Stimulated activated naive CD8-positive, alpha-beta T cell treated with anti-CD3 and anti-CD28 coated beads, Interleukin-15, Interleukin-2, amounts not matched to agents 100 ng/mL and 50 ng/mL, for 24 hours (primary cell): ENCODE measurements at regions not wholly inside any gene's neighbourhood (a gene's known extent, or its start where the extent isn't known, plus 50 kb on each side); places are given as distances from the start of the nearest gene placed in this dataset.
"Not testable (repeated sequence)": the region's sequence is repeated elsewhere in the genome, so short reads cannot be mapped to it uniquely, and the experiment has no call there.

Source experiments
- H3K27ac Mint-ChIP-seq: one replicate; pipeline ENCODE4 v1.8.0; 2021; ENCODE audit warnings: mild to moderate bottlenecking, mixed read lengths
- H3K27me3 Mint-ChIP-seq: one replicate; pipeline ENCODE4 v1.8.0; 2021; ENCODE audit warnings: mixed read lengths
- H3K36me3 Mint-ChIP-seq: one replicate; pipeline ENCODE4 v1.8.0; 2021; ENCODE audit warnings: low read depth, mixed read lengths
- H3K4me1 Mint-ChIP-seq: one replicate; pipeline ENCODE4 v1.8.0; 2021; ENCODE audit warnings: low read depth, mixed read lengths
- H3K4me3 Mint-ChIP-seq: one replicate; pipeline ENCODE4 v1.8.0; 2021; ENCODE audit warnings: mild to moderate bottlenecking, mixed read lengths
- H3K9me3 Mint-ChIP-seq: one replicate; pipeline ENCODE4 v1.8.0; 2021; ENCODE audit warnings: mixed read lengths

DNA sequence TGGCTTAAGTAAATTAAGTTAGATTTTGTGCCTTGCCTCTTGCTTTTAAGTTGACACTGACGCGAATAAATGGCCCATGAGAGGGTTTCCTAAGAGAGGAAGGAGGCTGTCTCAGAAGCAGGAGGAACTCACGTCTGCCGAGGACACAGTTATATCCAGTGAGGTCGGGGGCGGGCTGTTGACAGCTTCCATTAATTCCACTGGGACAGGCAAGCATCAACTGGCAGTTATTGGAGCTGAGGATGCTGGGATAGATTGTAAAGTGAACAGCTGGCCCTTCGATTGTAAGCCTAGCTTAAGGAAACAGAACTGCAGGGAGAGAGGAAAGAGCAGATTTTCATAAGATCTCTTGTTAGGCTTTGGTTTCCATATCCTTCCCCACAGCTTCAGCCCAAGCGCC is 399.2 kb downstream of the IPO8 start:
- Mint-ChIP-seq H3K9me3 (peaks cover 14% of the 10 kb centered on the region), H3K4me3 (no peak overlapping the region), H3K36me3 (no peaks in the 10 kb centered on the region), H3K27me3 (no peaks in the 10 kb centered on the region), H3K4me1 (no peaks in the 10 kb centered on the region), H3K27ac (no peak overlapping the region)

DNA sequence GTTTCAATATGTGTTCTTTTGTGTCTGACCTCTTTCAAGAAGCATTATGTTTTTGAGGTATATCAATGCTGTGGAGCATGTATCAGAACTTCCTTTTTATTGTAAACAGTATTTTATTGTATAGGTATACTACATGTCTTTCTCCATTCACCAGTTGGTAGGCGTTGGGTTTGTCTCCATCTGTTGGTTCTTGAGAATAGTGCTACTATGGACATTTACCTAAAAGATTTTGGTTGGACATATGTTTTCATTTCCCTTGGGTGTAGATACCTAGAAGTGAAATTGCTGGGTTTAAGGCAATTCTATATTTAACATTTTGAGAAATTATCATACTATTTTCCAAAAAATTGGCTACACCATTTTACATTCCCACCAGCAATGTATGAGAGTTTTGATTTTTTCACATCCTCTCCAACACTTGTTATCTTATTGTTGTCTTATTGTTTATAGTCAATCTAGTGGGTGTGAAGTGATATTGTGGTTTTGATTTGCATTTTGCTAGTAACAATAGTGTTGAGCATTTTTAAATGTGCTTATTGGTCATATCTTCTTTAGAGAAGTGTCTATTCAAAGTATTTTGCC is 409.2 kb downstream of the IPO8 start:
- Mint-ChIP-seq H3K36me3 (no peaks in the 10 kb centered on the region), H3K4me3 (no peak overlapping the region), H3K27ac (no peak overlapping the region), H3K27me3 (no peaks in the 10 kb centered on the region), H3K4me1 (no peaks in the 10 kb centered on the region), H3K9me3 (no peaks in the 10 kb centered on the region)

DNA sequence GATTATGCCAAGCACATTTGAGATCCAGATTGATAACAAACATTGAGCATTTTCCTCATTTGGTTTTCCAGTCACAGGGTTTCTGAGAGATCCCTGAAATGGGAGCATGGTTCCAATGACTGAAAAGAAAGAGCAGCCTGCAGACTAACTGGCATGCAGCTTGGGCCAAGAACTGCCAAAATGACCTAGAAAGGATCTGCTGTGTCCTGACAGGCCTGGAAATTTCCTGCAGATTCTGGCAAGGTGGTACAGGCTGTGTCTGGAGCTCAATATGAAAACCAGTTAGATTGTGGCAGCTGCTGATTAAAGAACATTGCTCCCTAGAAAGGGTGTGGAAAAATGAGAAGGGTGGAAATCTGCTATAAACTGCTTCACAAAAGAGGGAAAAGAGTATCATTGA is 417.3 kb downstream of the IPO8 start:
- Mint-ChIP-seq H3K4me3 (no peak overlapping the region), H3K9me3 (peaks cover 9% of the 10 kb centered on the region), H3K27me3 (no peaks in the 10 kb centered on the region), H3K4me1 (no peaks in the 10 kb centered on the region), H3K27ac (no peak overlapping the region), H3K36me3 (no peaks in the 10 kb centered on the region)

DNA sequence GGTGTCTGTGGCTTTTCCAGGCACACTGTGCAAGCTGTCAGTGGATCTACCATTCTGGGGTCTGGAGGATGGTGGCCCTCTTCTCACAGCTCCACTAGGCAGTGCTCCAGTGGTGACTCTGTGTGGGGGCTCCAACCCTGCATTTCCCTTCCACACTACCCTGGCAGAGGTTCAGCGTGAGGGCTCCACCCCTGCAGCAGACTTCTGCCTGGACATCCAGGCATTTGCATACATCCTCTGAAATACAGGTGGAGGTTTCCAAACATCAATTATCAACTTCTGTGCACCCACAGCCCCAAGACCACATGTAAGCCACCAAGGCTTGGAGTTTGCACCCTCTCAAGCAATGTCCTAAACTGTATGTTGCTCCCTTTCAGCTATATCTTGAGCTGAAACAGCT is 423.2 kb downstream of the IPO8 start:
- not testable (repeated sequence) for H3K27ac Mint-ChIP-seq, H3K36me3 Mint-ChIP-seq, H3K27me3 Mint-ChIP-seq, H3K4me1 Mint-ChIP-seq, H3K4me3 Mint-ChIP-seq
- H3K9me3 Mint-ChIP-seq, result peaks cover 15% of the 10 kb centered on the region

DNA sequence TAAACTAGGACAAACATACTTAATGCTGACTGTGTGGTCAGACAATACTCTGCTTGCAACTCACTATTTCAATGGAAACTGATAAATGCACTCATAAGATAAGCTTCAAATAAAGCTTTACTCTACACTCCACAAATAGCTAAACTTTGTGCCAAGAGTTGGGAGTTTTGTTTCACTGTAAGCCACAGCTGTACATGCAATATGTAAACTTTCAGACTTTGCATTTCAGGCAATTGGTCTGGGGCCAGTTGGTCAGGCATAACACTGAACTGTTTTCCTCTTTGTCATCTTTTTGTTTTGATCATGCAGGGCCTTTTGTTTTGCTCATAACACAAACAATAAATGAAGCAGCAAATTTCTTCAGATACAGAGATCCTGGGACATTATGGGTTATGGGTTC is 426.2 kb downstream of the IPO8 start:
- Mint-ChIP-seq H3K4me1 (no peaks in the 10 kb centered on the region), H3K36me3 (no peaks in the 10 kb centered on the region), H3K27me3 (no peaks in the 10 kb centered on the region), H3K4me3 (no peak overlapping the region), H3K9me3 (peaks cover 21% of the 10 kb centered on the region), H3K27ac (no peak overlapping the region)

GRCh38 chr12:30268041-30268440 is 427.6 kb downstream of the IPO8 start:
- Mint-ChIP-seq H3K4me1 (no peaks in the 10 kb centered on the region), H3K36me3 (no peaks in the 10 kb centered on the region), H3K27me3 (no peaks in the 10 kb centered on the region), H3K9me3 (peaks cover 15% of the 10 kb centered on the region), H3K27ac (no peak overlapping the region), H3K4me3 (no peak overlapping the region)

GRCh38 chr12:30263434-30263833 is 432.2 kb downstream of the IPO8 start:
- H3K4me1 Mint-ChIP-seq, result no peaks in the 10 kb centered on the region
- no peak overlapping the region for H3K4me3 Mint-ChIP-seq
- H3K27me3 Mint-ChIP-seq, result no peaks in the 10 kb centered on the region
- H3K36me3 Mint-ChIP-seq, result no peaks in the 10 kb centered on the region
- H3K27ac Mint-ChIP-seq, result no peak overlapping the region
- H3K9me3 Mint-ChIP-seq, result peaks cover 15% of the 10 kb centered on the region

DNA sequence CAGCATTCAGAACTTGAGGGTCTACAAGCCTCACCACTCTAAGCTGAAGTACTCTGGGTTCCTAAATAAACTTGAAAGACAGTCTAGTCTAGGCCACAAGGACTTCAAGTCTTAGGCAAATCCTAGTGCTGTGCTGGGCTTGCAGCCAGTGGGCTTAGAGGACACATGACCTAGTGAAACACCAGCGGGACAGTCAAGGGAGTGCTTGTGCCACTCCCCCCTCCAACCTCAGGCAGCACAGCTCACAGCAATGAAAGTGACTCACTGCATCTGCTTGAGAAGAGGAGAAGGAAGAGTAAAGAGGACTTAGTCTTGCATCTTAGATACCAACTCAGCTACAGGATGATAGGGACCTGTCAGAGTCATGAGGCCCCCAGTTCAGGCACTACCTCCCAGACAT is 438.1 kb downstream of the IPO8 start:
- H3K4me1 Mint-ChIP-seq, result no peaks in the 10 kb centered on the region
- no peak overlapping the region for H3K27ac Mint-ChIP-seq
- no peaks in the 10 kb centered on the region for H3K36me3 Mint-ChIP-seq
- no peak overlapping the region for H3K4me3 Mint-ChIP-seq
- peaks cover 5% of the 10 kb centered on the region for H3K9me3 Mint-ChIP-seq
- no peaks in the 10 kb centered on the region for H3K27me3 Mint-ChIP-seq

- no peak overlapping the region for H3K4me3 Mint-ChIP-seq
- no peaks in the 10 kb centered on the region for H3K27me3 Mint-ChIP-seq
- no peak overlapping the region for H3K27ac Mint-ChIP-seq
- H3K4me1 Mint-ChIP-seq, result no peaks in the 10 kb centered on the region
- H3K9me3 Mint-ChIP-seq, result no peaks in the 10 kb centered on the region
- no peaks in the 10 kb centered on the region for H3K36me3 Mint-ChIP-seq
These were observed 444.1 kb downstream of the IPO8 start for GRCh38 chr12:30251546-30251945.

GRCh38 chr12:30243426-30243825 is 452.2 kb downstream of the IPO8 start:
- Mint-ChIP-seq H3K27ac (no peak overlapping the region), H3K27me3 (no peaks in the 10 kb centered on the region), H3K9me3 (peaks cover 4% of the 10 kb centered on the region), H3K36me3 (no peaks in the 10 kb centered on the region), H3K4me1 (no peaks in the 10 kb centered on the region), H3K4me3 (no peak overlapping the region)

DNA sequence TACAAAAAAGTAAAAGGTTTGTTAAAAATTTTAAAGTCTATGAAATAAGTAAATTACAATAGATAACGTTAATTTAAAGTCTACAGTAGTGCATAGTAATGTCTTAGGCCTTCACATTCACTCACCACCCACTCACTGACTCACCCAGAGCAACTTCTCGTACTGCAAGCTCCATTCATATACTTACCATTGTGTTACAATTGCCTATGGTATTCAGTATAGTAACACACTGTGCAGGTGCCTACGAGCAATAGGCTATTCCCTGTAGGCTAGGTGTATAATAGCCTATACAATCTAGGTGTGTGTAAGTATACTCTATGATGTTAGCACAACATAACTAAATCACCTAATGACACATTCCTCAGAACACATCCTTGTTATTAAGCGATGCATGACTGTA is 435.3 kb upstream of the TMTC1 start:
- no peaks in the 10 kb centered on the region for H3K36me3 Mint-ChIP-seq
- no peak overlapping the region for H3K27ac Mint-ChIP-seq
- H3K9me3 Mint-ChIP-seq, result no peaks in the 10 kb centered on the region
- no peaks in the 10 kb centered on the region for H3K27me3 Mint-ChIP-seq
- H3K4me3 Mint-ChIP-seq, result no peak overlapping the region
- no peaks in the 10 kb centered on the region for H3K4me1 Mint-ChIP-seq

DNA sequence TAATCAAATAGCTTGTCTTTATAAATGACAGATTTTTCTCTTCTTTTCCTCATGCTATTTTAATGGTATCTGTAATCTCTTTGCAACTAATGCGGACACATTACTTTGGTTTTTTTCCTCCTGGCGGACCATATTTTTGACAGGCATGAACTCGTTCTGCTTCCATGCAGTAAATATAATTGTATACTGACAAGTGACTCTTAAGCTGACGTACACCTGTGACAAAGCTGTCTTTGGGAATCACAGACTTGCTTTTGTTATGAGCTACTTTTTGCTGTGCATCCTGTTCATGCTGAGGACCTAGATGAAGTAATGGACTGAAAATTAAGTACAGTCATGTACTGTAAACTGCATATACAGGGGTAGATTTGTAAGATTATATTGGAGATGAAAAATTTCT is 434.3 kb upstream of the TMTC1 start:
- H3K27ac Mint-ChIP-seq, result no peak overlapping the region
- no peaks in the 10 kb centered on the region for H3K36me3 Mint-ChIP-seq
- no peak overlapping the region for H3K4me3 Mint-ChIP-seq
- no peaks in the 10 kb centered on the region for H3K27me3 Mint-ChIP-seq
- no peaks in the 10 kb centered on the region for H3K4me1 Mint-ChIP-seq
- H3K9me3 Mint-ChIP-seq, result no peaks in the 10 kb centered on the region

DNA sequence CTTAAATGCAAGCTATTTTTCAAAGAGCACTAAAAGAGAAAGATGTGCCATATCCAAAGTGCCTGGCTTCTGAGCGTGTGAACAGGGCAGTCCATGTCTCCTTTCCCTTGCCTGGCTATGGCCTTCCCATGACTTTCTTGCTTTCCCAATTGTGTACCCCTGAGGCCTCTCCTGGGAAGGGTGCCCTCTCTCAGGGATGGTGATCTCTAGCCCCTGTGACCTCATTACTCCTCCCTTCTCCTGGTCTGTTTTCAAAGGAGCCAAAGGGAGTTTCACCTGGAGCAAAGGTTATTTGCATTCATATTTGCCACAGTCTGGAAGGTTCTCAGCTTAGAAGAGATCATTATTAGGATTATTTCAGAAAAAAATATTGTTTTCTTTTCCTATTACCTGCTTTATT is 429.4 kb upstream of the TMTC1 start:
- Mint-ChIP-seq H3K36me3 (no peaks in the 10 kb centered on the region), H3K4me1 (no peaks in the 10 kb centered on the region), H3K27ac (no peak overlapping the region), H3K9me3 (no peaks in the 10 kb centered on the region), H3K27me3 (no peaks in the 10 kb centered on the region), H3K4me3 (no peak overlapping the region)

DNA sequence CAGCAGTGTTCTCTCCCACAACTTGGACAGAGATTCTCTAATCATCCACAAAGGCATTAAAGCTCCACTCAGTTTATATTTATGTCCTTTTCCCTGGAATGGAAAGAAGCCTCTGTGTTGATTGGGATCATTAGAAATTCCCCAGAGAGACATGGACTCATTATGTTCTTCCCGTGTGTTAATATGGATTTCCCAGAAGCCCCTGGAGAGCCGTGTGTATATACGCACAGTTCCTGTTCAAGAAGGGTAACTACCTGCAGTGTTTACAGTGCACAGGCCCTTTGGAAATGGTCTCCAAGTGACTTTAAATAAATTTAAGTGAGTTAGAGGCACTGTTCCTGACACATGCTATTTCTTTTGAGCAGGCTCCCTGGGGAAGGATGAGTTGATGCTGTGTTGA is 428.0 kb upstream of the TMTC1 start:
- Mint-ChIP-seq H3K36me3 (no peaks in the 10 kb centered on the region), H3K4me3 (no peak overlapping the region), H3K27me3 (no peaks in the 10 kb centered on the region), H3K9me3 (peaks cover 1% of the 10 kb centered on the region), H3K27ac (no peak overlapping the region), H3K4me1 (no peaks in the 10 kb centered on the region)

DNA sequence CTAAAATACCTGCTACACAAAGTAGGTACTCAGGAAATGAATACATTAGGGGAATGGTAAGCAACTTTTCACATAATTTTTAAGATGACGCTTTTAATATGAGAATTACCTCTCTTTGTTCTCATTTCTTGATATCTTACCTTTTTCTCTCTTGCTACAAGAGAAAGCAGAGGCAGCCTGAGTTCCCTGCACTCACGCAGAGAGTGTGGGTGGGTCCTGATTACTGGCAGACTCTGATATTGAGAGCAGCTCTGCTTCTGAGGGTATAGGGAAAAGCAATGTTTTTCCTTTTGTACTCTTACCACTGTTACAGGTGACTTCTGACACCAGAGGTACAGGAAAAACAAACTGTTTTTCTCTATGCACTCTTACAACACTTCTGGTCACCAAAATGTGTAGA is 420.2 kb upstream of the TMTC1 start:
- Mint-ChIP-seq H3K4me3 (no peak overlapping the region), H3K27ac (no peak overlapping the region), H3K9me3 (peaks cover 3% of the 10 kb centered on the region), H3K27me3 (peaks cover 11% of the 10 kb centered on the region), H3K36me3 (no peaks in the 10 kb centered on the region), H3K4me1 (no peaks in the 10 kb centered on the region)

GRCh38 chr12:30202521-30203254 is 418.9 kb upstream of the TMTC1 start:
- Mint-ChIP-seq H3K27me3 (peaks cover 11% of the 10 kb centered on the region), H3K9me3 (peaks cover 3% of the 10 kb centered on the region), H3K36me3 (no peaks in the 10 kb centered on the region), H3K4me1 (no peaks in the 10 kb centered on the region), H3K27ac (no peak overlapping the region), H3K4me3 (no peak overlapping the region)
